Spleen (tissue), 11 donors: ENCODE measurements at regions not wholly inside any gene's neighbourhood (a gene's known extent, or its start where the extent isn't known, plus 50 kb on each side); places are given as distances from the start of the nearest gene placed in this dataset.

Experiments used
- DNase-seq: peaks from one replicate; pipeline ENCODE4 v3.0.0-alpha.2; 2020
- H3K27ac ChIP-seq, 8 donors: fragments of 200-600 bp; sonication (generic) in 7 of 8; 1 replicate in 4 of 8; 2 replicates in 4 of 8; pipeline versions ENCODE4 v1.5.0 to v1.8.0; 2016 to 2021; ENCODE audit warnings: inconsistent platforms in 4 of 8, mild to moderate bottlenecking in 4 of 8, moderate library complexity in 1 of 8
- H3K27me3 ChIP-seq, 7 donors: fragments of 200-600 bp; sonication (generic) in 6 of 7; replicated peaks in 1 of 7; 1 replicate in 4 of 7; 2 replicates in 3 of 7; pipeline versions ENCODE4 v1.5.0 to v1.8.0; 2016 to 2021; ENCODE audit warnings: inconsistent platforms in 3 of 7, mild to moderate bottlenecking in 1 of 7
- H3K36me3 ChIP-seq, 6 donors: fragments of 200-600 bp; sonication (generic) in 5 of 6; 1 replicate in 4 of 6; 2 replicates in 2 of 6; pipeline versions ENCODE4 v1.5.0 to v1.8.0; 2016 to 2021; ENCODE audit warnings: inconsistent platforms in 2 of 6
- H3K4me1 ChIP-seq, 6 donors: fragments of 200-600 bp; sonication (generic) in 5 of 6; 1 replicate in 3 of 6; 2 replicates in 3 of 6; pipeline versions ENCODE4 v1.5.0 to v1.8.0; 2016 to 2021; ENCODE audit warnings: inconsistent platforms in 3 of 6
- H3K4me3 ChIP-seq, 8 donors: fragments of 200-600 bp; sonication (generic) in 7 of 8; 1 replicate in 4 of 8; 2 replicates in 4 of 8; pipeline versions ENCODE4 v1.5.0 to v1.8.0; 2016 to 2021; ENCODE audit warnings: inconsistent platforms in 4 of 8, mild to moderate bottlenecking in 4 of 8, moderate library complexity in 2 of 8
- H3K9me3 ChIP-seq, 8 donors: fragments of 200-600 bp; sonication (generic) in 7 of 8; 1 replicate in 4 of 8; 2 replicates in 4 of 8; pipeline versions ENCODE4 v1.5.0 to v1.8.0; 2016 to 2021; ENCODE audit warnings: inconsistent platforms in 4 of 8
- POLR2A ChIP-seq, 3 donors: fragments of 450-650 bp; IDR thresholded peaks; one replicate each; pipeline ENCODE4 v1.5.1; 2017; ENCODE audit warnings: antibody characterized with exemption in 3 of 3, mild to moderate bottlenecking in 1 of 3
- POLR2AphosphoS5 ChIP-seq, 3 donors: sonication (generic); formaldehyde crosslinking; IDR thresholded peaks; one replicate each; pipeline ENCODE4 v1.5.1; 2017; ENCODE audit warnings: antibody characterized with exemption in 3 of 3
- WGBS, 5 donors: extraction: QIAGEN DNeasy Blood & Tissue Kit in 3 of 5; methylation state at CpG; one replicate each; pipeline versions ENCODE4 v1.1.5 to v1.1.7; 2013 to 2018; 5-methylcytosine and 5-hydroxymethylcytosine counted together
- intact Hi-C: fragments of 100-400 bp; cut with DNase I; formaldehyde crosslinking; loops from one replicate; pipeline ENCODE4 v1.15.0; 2023; ENCODE audit warnings: low total_unique reads
- TF ChIP-seq, protein P1 (sequence below), 11 experiments: fragments of 200-600 bp in 7 of 11; fragments of 450-650 bp in 4 of 11; sonication (generic) in 4 of 11; IDR thresholded peaks in 8 of 11; conservative IDR thresholded peaks in 3 of 11; 1 replicate in 7 of 11; 2 replicates in 4 of 11; pipeline versions ENCODE4 v1.4.0 to v1.8.0; 2016 to 2021; ENCODE audit warnings: antibody characterized with exemption in 11 of 11, inconsistent platforms in 4 of 11, mild to moderate bottlenecking in 1 of 11
- donor health status: healthy with polysubstance abuse.
- donor health status: DM: no; HTN: no; CAD: no; lungs with moderate emphysema.
- donor health status: DM: no; HTN: no; CAD: no.
- donor health status: Bipolar disorder and iron deficiency.
- donor health status: healthy.
- donor health status: DM: no; HTN: no; CAD: no.
- donor health status: DM: yes; HTN: yes; CAD: no.

DNA sequence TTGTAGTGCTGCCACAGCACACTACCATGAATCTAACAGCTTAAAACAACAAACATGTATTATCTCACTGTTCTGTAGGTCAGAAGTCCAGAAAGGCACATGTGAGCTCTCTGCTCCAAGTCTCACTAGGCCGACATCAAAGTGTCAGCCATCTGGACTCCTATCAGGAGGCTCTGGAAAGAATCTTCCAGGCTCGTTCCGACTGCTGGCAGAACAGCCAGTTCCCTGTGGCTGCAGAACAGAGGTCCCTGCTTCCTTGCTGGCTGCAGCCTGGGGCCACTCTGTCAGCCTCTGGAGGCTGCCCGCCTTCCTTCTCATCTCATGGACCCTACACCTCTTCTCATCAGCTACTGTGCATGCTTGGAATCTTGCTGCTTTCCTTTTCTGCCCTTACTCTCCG is 168.9 kb downstream of the CBLN1 start:
- Histone ChIP-seq H3K27me3 (peaks cover 0 to 8% (median 0%) of the 10 kb centered on the region in 7 donors), H3K4me3 (no peak overlapping the region), H3K27ac (no peak overlapping the region), H3K9me3 (no peaks in the 10 kb centered on the region), H3K36me3 (no peaks in the 10 kb centered on the region), H3K4me1 (no peaks in the 10 kb centered on the region)
- TF ChIP-seq POLR2A (IDR thresholded peaks at IDR 0.05) (no peak), POLR2AphosphoS5 (IDR thresholded peaks at IDR 0.05) (no peak)
- TF ChIP-seq, protein P1, sequence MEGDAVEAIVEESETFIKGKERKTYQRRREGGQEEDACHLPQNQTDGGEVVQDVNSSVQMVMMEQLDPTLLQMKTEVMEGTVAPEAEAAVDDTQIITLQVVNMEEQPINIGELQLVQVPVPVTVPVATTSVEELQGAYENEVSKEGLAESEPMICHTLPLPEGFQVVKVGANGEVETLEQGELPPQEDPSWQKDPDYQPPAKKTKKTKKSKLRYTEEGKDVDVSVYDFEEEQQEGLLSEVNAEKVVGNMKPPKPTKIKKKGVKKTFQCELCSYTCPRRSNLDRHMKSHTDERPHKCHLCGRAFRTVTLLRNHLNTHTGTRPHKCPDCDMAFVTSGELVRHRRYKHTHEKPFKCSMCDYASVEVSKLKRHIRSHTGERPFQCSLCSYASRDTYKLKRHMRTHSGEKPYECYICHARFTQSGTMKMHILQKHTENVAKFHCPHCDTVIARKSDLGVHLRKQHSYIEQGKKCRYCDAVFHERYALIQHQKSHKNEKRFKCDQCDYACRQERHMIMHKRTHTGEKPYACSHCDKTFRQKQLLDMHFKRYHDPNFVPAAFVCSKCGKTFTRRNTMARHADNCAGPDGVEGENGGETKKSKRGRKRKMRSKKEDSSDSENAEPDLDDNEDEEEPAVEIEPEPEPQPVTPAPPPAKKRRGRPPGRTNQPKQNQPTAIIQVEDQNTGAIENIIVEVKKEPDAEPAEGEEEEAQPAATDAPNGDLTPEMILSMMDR (IDR thresholded peaks at IDR 0.05 in 8 of 11, conservative IDR thresholded peaks at IDR 0.05 in 3 of 11): no peak
- intact Hi-C loops: no loop called here
- no peak for DNase-seq
- 48 to 55% (median 53%) methylated on average over 5 of the region's 5 CpGs for WGBS, 5 donors

DNA sequence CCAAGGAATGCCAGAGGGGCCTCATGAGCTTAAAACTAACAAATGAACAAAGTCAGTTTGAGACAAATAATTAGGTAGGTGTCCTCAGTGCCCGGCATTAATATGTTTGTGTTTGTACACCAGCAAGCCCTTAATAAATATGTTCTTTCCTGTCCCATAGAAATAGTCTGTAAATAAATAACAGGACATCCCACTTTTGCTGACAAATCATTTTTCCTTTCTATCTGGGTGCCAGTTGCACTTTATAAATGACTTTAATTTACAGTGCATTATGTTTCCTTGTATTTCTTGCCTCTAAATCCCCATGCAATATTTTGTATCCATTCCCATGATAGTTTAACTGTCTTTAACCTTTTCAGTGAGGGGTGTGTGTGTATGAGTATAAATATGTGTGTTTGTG is 170.3 kb downstream of the CBLN1 start:
- TF ChIP-seq POLR2AphosphoS5 (IDR thresholded peaks at IDR 0.05) (no peak), POLR2A (IDR thresholded peaks at IDR 0.05) (no peak)
- TF ChIP-seq, protein P1 (IDR thresholded peaks at IDR 0.05 in 8 of 11, conservative IDR thresholded peaks at IDR 0.05 in 3 of 11): no peak
- H3K9me3 ChIP-seq: peaks cover 0 to 3% (median 0%) of the 10 kb centered on the region in 8 donors
- H3K27ac ChIP-seq: no peak overlapping the region
- DNase-seq: no peak
- H3K36me3 ChIP-seq: no peaks in the 10 kb centered on the region
- intact Hi-C loops: no loop called here
- no peaks in the 10 kb centered on the region for H3K4me1 ChIP-seq
- H3K4me3 ChIP-seq: no peak overlapping the region
- H3K27me3 ChIP-seq: peaks cover 0 to 12% (median 0%) of the 10 kb centered on the region in 7 donors
- WGBS, 5 donors: 86 to 91% (median 89%) methylated on average over 1 of the region's 1 CpG

DNA sequence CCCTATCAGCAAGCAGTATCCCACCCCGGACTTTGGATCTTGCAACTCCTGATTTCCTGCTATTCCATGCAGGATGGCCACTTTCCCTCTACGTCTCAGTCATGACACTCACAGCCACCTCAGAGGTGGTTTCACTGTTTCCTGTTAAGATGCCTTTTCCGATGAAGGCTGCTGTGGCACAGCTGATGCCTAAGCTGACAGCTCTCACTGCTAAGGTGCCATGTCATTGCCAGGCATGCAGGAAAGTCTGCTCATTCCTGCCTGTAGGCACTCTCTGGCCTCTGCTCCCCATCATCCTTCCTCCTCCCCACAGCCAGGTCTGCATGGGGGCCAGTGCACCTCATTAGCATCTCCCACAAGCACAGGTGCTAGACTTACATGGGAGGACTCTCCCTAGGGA is 173.0 kb downstream of the CBLN1 start:
- intact Hi-C loops: no loop called here
- TF ChIP-seq, protein P1 (IDR thresholded peaks at IDR 0.05 in 8 of 11, conservative IDR thresholded peaks at IDR 0.05 in 3 of 11): no peak
- TF ChIP-seq POLR2A (IDR thresholded peaks at IDR 0.05): no peak
- TF ChIP-seq POLR2AphosphoS5 (IDR thresholded peaks at IDR 0.05): no peak
- DNase-seq: no peak
- Histone ChIP-seq H3K9me3 (peaks cover 0 to 8% (median 0%) of the 10 kb centered on the region in 8 donors), H3K4me3 (no peak overlapping the region), H3K4me1 (no peaks in the 10 kb centered on the region), H3K27me3 (peaks cover 0 to 12% (median 0%) of the 10 kb centered on the region in 7 donors), H3K27ac (no peak overlapping the region), H3K36me3 (no peaks in the 10 kb centered on the region)
- WGBS, 5 donors: 59 to 87% (median 80%) methylated on average over 3 of the region's 3 CpGs

DNA sequence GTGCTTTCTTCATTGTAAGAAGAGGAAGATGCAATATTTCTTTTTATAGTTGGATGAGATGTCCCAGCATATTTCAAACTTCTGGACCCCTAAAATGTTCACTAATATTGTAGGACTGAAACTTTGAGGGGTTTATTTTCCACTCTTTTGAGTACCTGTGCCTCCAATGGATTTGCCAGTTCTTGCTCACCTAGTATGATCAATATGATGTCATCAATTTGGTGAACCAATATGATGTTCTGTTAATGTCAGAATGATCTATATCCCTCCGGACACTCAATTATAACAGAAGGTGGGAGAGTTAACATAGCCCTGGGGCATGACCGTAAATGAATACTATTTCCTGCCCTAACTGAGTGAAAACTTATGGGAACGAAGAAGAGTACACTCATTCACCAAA is 178.3 kb downstream of the CBLN1 start:
- H3K9me3 ChIP-seq: peaks cover 0 to 27% (median 0%) of the 10 kb centered on the region in 8 donors
- intact Hi-C loops: no loop called here
- DNase-seq: no peak
- peaks cover 0 to 4% (median 0%) of the 10 kb centered on the region in 7 donors for H3K27me3 ChIP-seq
- TF ChIP-seq POLR2AphosphoS5 (IDR thresholded peaks at IDR 0.05) (no peak), POLR2A (IDR thresholded peaks at IDR 0.05) (no peak)
- TF ChIP-seq, protein P1 (IDR thresholded peaks at IDR 0.05 in 8 of 11, conservative IDR thresholded peaks at IDR 0.05 in 3 of 11): no peak
- H3K27ac ChIP-seq: no peak overlapping the region
- H3K36me3 ChIP-seq: no peaks in the 10 kb centered on the region
- no peak overlapping the region for H3K4me3 ChIP-seq
- 82 to 93% (median 89%) methylated on average over 3 of the region's 3 CpGs for WGBS, 5 donors
- no peaks in the 10 kb centered on the region for H3K4me1 ChIP-seq
